SU-DHL-6 (cell line): ENCODE measurements at regions not wholly inside any gene's neighbourhood (a gene's known extent, or its start where the extent isn't known, plus 50 kb on each side); places are given as distances from the start of the nearest gene placed in this dataset.
A peak's percentile ranks its signal among the peaks of the same experiment; 100 is the strongest.

Source experiments
- H2AFZ ChIP-seq: fragments of 200-600 bp; sonication (generic); 2 replicates; pipeline ENCODE4 v1.6.1; 2014; ENCODE audit warnings: low read depth, mild to moderate bottlenecking, moderate library complexity, mixed read lengths, antibody characterized with exemption, low read length; ENCODE audit not compliant: severe bottlenecking
- H3F3A ChIP-seq: fragments of 200-600 bp; shearing (Covaris generic); 2 replicates; pipeline ENCODE4 v1.6.0; 2016; ENCODE audit warnings: antibody characterized with exemption, mild to moderate bottlenecking; ENCODE audit not compliant: insufficient read depth
- H3K27ac ChIP-seq: fragments of 200-600 bp; sonication (generic); 2 replicates; pipeline ENCODE4 v1.5.1; 2016; ENCODE audit warnings: low read depth, mild to moderate bottlenecking, low read length, moderate library complexity, mixed read lengths
- H3K27me3 ChIP-seq: fragments of 200-600 bp; sonication (generic), shearing (Covaris generic); 2 replicates; pipeline ENCODE4 v1.6.0; 2014; ENCODE audit warnings: mild to moderate bottlenecking, low read length
- H3K36me3 ChIP-seq: fragments of 200-600 bp; sonication (generic); 2 replicates; pipeline ENCODE4 v1.6.1; 2014; ENCODE audit warnings: mild to moderate bottlenecking, low read length, mixed read lengths
- H3K4me2 ChIP-seq: fragments of 300-600, 200-600 bp; shearing (Covaris generic), sonication (generic); 2 replicates; pipeline ENCODE4 v1.6.0; 2014; ENCODE audit warnings: low read length, low read depth, mild to moderate bottlenecking; ENCODE audit not compliant: poor library complexity, severe bottlenecking
- H3K4me3 ChIP-seq: fragments of 200-600 bp; sonication (generic); 2 replicates; pipeline ENCODE4 v1.5.1; 2014; ENCODE audit warnings: antibody characterized with exemption, low read length, mild to moderate bottlenecking, mixed read lengths; ENCODE audit not compliant: insufficient read depth, poor library complexity, severe bottlenecking
- H3K79me2 ChIP-seq: fragments of 200-600 bp; sonication (generic); 2 replicates; pipeline ENCODE4 v1.6.1; 2014; ENCODE audit warnings: mild to moderate bottlenecking, low read length, moderate library complexity; ENCODE audit not compliant: insufficient read depth
- H3K9ac ChIP-seq: fragments of 200-600 bp; sonication (generic); 2 replicates; pipeline ENCODE4 v1.7.0; 2014; ENCODE audit warnings: mild to moderate bottlenecking, low read length
- H3K9me2 ChIP-seq: fragments of 200-600 bp; sonication (generic); replicated peaks from 2 replicates; pipeline ENCODE4 v1.6.1; 2014; ENCODE audit warnings: low read length; ENCODE audit not compliant: insufficient read depth
- H3K9me3 ChIP-seq: fragments of 200-600 bp; sonication (generic); 2 replicates; pipeline ENCODE4 v1.6.1; 2014; ENCODE audit warnings: low read length, mixed read lengths; ENCODE audit not compliant: insufficient read depth
- H4K20me1 ChIP-seq: fragments of 200-600 bp; sonication (generic); 2 replicates; pipeline ENCODE4 v1.6.1; 2014; ENCODE audit warnings: low read depth, mild to moderate bottlenecking, antibody characterized with exemption, low read length, moderate library complexity, mixed read lengths
- EZH2phosphoT487 ChIP-seq: fragments of 200-600 bp; sonication (generic), shearing (Covaris generic); conservative IDR thresholded peaks from 2 replicates; pipeline ENCODE4 v1.6.1; 2018; ENCODE audit warnings: mild to moderate bottlenecking, antibody characterized with exemption, low read length, moderate library complexity, mixed read lengths
- TF ChIP-seq, protein P1 (sequence below): fragments of 200-600 bp; sonication (generic); IDR thresholded peaks from one replicate; pipeline ENCODE4 v1.5.1; 2017; ENCODE audit warnings: antibody characterized with exemption, mild to moderate bottlenecking, low read length, moderate library complexity; ENCODE audit not compliant: insufficient read depth, poor library complexity, severe bottlenecking

- H3F3A ChIP-seq = peaks cover 46% of the 10 kb centered on the region
- peak overlapping the region; percentile 100 for H3K27ac ChIP-seq
- no peaks in the 10 kb centered on the region for H3K36me3 ChIP-seq
- H3K9me3 ChIP-seq = no peaks in the 10 kb centered on the region
- H3K4me3 ChIP-seq = peak overlapping the region; percentile 42
- TF ChIP-seq, protein P1, sequence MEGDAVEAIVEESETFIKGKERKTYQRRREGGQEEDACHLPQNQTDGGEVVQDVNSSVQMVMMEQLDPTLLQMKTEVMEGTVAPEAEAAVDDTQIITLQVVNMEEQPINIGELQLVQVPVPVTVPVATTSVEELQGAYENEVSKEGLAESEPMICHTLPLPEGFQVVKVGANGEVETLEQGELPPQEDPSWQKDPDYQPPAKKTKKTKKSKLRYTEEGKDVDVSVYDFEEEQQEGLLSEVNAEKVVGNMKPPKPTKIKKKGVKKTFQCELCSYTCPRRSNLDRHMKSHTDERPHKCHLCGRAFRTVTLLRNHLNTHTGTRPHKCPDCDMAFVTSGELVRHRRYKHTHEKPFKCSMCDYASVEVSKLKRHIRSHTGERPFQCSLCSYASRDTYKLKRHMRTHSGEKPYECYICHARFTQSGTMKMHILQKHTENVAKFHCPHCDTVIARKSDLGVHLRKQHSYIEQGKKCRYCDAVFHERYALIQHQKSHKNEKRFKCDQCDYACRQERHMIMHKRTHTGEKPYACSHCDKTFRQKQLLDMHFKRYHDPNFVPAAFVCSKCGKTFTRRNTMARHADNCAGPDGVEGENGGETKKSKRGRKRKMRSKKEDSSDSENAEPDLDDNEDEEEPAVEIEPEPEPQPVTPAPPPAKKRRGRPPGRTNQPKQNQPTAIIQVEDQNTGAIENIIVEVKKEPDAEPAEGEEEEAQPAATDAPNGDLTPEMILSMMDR = no peak
- no peak for TF ChIP-seq EZH2phosphoT487
- no peaks in the 10 kb centered on the region for H4K20me1 ChIP-seq
- H3K9me2 ChIP-seq = no peaks in the 10 kb centered on the region
- peak overlapping the region; percentile 64 for H3K9ac ChIP-seq
- H3K79me2 ChIP-seq = no peaks in the 10 kb centered on the region; the same call in 1 of the 2 replicates
- H3K27me3 ChIP-seq = no peaks in the 10 kb centered on the region
- peak overlapping the region; percentile 98 for H3K4me2 ChIP-seq
- no peak overlapping the region for H2AFZ ChIP-seq
Measured at GRCh38 chrX:120752431-120753082, 122.7 kb upstream of the C1GALT1C1 start.

- Histone ChIP-seq H3K36me3 (no peaks in the 10 kb centered on the region), H3K27me3 (no peaks in the 10 kb centered on the region), H3K4me2 (peak overlapping the region; percentile 98), H3K9me3 (no peaks in the 10 kb centered on the region), H3K4me3 (peak overlapping the region; percentile 42), H4K20me1 (no peaks in the 10 kb centered on the region), H3F3A (peaks cover 41% of the 10 kb centered on the region), H3K9ac (peak overlapping the region; percentile 64), H2AFZ (no peak overlapping the region), H3K9me2 (no peaks in the 10 kb centered on the region), H3K79me2 (no peaks in the 10 kb centered on the region; the same call in 1 of the 2 replicates), H3K27ac (peak overlapping the region; percentile 100)
- TF ChIP-seq, protein P1 = no peak
Measured at GRCh38 chrX:120751683-120752082, 121.8 kb upstream of the C1GALT1C1 start.

GRCh38 chrX:120750381-120750780 is 120.5 kb upstream of the C1GALT1C1 start:
- H3K9me2 ChIP-seq = no peaks in the 10 kb centered on the region
- H3K79me2 ChIP-seq = no peaks in the 10 kb centered on the region; the same call in 1 of the 2 replicates
- peaks cover 41% of the 10 kb centered on the region for H3F3A ChIP-seq
- H3K9me3 ChIP-seq = no peaks in the 10 kb centered on the region
- H3K9ac ChIP-seq = peak overlapping the region; percentile 64
- H3K36me3 ChIP-seq = no peaks in the 10 kb centered on the region
- peak overlapping the region; percentile 40 for H2AFZ ChIP-seq
- no peak for TF ChIP-seq EZH2phosphoT487
- TF ChIP-seq, protein P1 = no peak
- H3K27me3 ChIP-seq = no peaks in the 10 kb centered on the region
- peak overlapping the region; percentile 98 for H3K4me2 ChIP-seq
- no peak overlapping the region for H3K4me3 ChIP-seq
- H3K27ac ChIP-seq = peak overlapping the region; percentile 100
- H4K20me1 ChIP-seq = no peaks in the 10 kb centered on the region
